ENCODE measurements at regions not wholly inside any gene's neighbourhood (a gene's known extent, or its start where the extent isn't known, plus 50 kb on each side); places are given as distances from the start of the nearest gene placed in this dataset.
A peak's percentile ranks its signal among the peaks of the same experiment; 100 is the strongest.

- Mint-ChIP-seq H3K4me1 (ENCODE audit: unreplicated experiment) (no peaks in the 10 kb centered on the region), H3K4me3 (ENCODE audit: unreplicated experiment) (no peak overlapping the region), H3K27me3 (ENCODE audit: unreplicated experiment) (no peaks in the 10 kb centered on the region), H3K9me3 (ENCODE audit: unreplicated experiment) (no peaks in the 10 kb centered on the region), H3K27ac (ENCODE audit: unreplicated experiment) (no peak overlapping the region), H3K36me3 (ENCODE audit: unreplicated experiment) (no peaks in the 10 kb centered on the region)
- TF ChIP-seq, protein P1, sequence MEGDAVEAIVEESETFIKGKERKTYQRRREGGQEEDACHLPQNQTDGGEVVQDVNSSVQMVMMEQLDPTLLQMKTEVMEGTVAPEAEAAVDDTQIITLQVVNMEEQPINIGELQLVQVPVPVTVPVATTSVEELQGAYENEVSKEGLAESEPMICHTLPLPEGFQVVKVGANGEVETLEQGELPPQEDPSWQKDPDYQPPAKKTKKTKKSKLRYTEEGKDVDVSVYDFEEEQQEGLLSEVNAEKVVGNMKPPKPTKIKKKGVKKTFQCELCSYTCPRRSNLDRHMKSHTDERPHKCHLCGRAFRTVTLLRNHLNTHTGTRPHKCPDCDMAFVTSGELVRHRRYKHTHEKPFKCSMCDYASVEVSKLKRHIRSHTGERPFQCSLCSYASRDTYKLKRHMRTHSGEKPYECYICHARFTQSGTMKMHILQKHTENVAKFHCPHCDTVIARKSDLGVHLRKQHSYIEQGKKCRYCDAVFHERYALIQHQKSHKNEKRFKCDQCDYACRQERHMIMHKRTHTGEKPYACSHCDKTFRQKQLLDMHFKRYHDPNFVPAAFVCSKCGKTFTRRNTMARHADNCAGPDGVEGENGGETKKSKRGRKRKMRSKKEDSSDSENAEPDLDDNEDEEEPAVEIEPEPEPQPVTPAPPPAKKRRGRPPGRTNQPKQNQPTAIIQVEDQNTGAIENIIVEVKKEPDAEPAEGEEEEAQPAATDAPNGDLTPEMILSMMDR (IDR thresholded peaks at IDR 0.05): no peak
- DNase-seq (ENCODE audit: extremely low spot score, unreplicated experiment): no peak
These were observed 62.6 kb downstream of the DUSP6 start for GRCh38 chr12:89289720-89290119.

DNA sequence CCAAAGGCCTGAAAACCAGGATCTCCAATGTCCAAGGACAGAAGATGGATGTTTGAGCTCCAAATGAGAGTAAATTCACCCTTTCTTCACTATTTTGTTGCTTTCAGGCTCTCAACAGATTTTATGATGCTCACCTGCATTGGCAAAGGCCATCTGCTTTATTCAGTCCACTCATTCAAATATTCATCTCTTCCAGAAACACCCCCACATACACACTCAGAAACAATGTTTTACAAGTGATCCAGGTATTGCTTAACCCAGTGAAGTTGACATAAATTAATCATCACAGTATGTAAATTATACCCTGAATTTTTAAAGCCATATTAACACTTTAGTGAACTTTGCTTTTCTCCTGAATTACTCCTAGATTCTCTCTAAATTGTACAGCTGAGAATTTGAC, 63.3 kb downstream of the DUSP6 start:
- Mint-ChIP-seq H3K27me3 (ENCODE audit: unreplicated experiment) (no peaks in the 10 kb centered on the region), H3K4me3 (ENCODE audit: unreplicated experiment) (no peak overlapping the region), H3K9me3 (ENCODE audit: unreplicated experiment) (no peaks in the 10 kb centered on the region), H3K4me1 (ENCODE audit: unreplicated experiment) (no peaks in the 10 kb centered on the region), H3K36me3 (ENCODE audit: unreplicated experiment) (no peaks in the 10 kb centered on the region), H3K27ac (ENCODE audit: unreplicated experiment) (no peak overlapping the region)
- TF ChIP-seq, protein P1 (IDR thresholded peaks at IDR 0.05): no peak
- no peak for DNase-seq (ENCODE audit: extremely low spot score, unreplicated experiment)

DNA sequence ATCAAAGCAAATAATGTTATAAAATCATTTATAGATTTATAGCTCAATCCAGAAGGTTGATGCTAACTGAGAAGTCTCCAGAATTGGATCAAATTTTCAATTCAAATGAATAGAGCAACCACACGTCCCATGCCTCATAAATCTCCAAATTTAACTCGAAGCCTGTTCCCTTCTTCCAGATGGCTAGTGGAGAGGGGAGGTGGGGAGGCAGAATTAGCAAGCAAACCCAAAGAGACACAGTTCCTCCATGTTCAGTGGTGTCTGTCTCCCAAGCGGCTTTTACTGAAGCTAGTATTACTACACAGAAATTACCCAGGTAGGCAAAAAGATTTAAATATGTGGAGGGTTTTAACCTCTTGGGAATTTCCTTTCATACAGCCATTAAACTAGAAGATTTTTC, 65.8 kb downstream of the DUSP6 start:
- Mint-ChIP-seq H3K27ac (ENCODE audit: unreplicated experiment) (no peak overlapping the region), H3K36me3 (ENCODE audit: unreplicated experiment) (no peaks in the 10 kb centered on the region), H3K4me1 (ENCODE audit: unreplicated experiment) (peaks cover 1% of the 10 kb centered on the region), H3K4me3 (ENCODE audit: unreplicated experiment) (no peak overlapping the region), H3K27me3 (ENCODE audit: unreplicated experiment) (no peaks in the 10 kb centered on the region), H3K9me3 (ENCODE audit: unreplicated experiment) (no peaks in the 10 kb centered on the region)
- no peak for DNase-seq (ENCODE audit: extremely low spot score, unreplicated experiment)
- TF ChIP-seq, protein P1 (IDR thresholded peaks at IDR 0.05): no peak

DNA sequence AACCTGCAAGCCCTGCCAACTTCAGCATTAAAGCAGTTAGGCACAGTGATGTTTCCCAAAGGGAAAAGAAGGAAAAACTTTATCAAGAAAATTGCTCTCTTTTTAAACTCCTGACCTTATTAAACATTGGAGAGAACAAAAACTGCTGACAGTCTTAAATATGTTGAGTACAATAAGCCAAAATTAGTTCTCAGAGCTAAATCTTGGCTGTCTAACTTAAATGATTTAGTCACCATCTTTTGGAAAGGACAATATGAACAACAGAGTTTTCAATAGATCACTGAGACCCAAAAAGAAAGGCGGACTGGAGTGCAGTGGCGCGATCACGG, 70.8 kb downstream of the DUSP6 start:
- no peak for DNase-seq (ENCODE audit: extremely low spot score, unreplicated experiment)
- Mint-ChIP-seq H3K9me3 (ENCODE audit: unreplicated experiment) (no peaks in the 10 kb centered on the region), H3K27ac (ENCODE audit: unreplicated experiment) (peak overlapping the region; percentile 11), H3K27me3 (ENCODE audit: unreplicated experiment) (no peaks in the 10 kb centered on the region), H3K4me1 (ENCODE audit: unreplicated experiment) (peaks cover 9% of the 10 kb centered on the region), H3K4me3 (ENCODE audit: unreplicated experiment) (no peak overlapping the region), H3K36me3 (ENCODE audit: unreplicated experiment) (no peaks in the 10 kb centered on the region)
- TF ChIP-seq, protein P1 (IDR thresholded peaks at IDR 0.05): no peak

- Mint-ChIP-seq H3K27ac (ENCODE audit: unreplicated experiment) (peak overlapping the region; percentile 60), H3K27me3 (ENCODE audit: unreplicated experiment) (no peaks in the 10 kb centered on the region), H3K4me1 (ENCODE audit: unreplicated experiment) (peaks cover 9% of the 10 kb centered on the region), H3K9me3 (ENCODE audit: unreplicated experiment) (no peaks in the 10 kb centered on the region), H3K36me3 (ENCODE audit: unreplicated experiment) (no peaks in the 10 kb centered on the region), H3K4me3 (ENCODE audit: unreplicated experiment) (no peak overlapping the region)
- DNase-seq (ENCODE audit: extremely low spot score, unreplicated experiment): no peak
- TF ChIP-seq, protein P1 (IDR thresholded peaks at IDR 0.05): no peak
These were observed 71.3 kb downstream of the DUSP6 start for GRCh38 chr12:89280833-89281538.
